Endothelial cell of umbilical vein (primary cell): ENCODE measurements at regions not wholly inside any gene's neighbourhood (a gene's known extent, or its start where the extent isn't known, plus 50 kb on each side); places are given as distances from the start of the nearest gene placed in this dataset.

Source experiments
- BruUV-seq: library from RNA; stranded (reverse); fragments of 400-500 nt; replicated peaks from 2 replicates; lab custom pipeline; 2021; lab: Mats Ljungman, UMichigan
- CTCF ChIA-PET: fragments of 300-600, 350-600 bp; sonication (Branson Sonifier 250); formaldehyde crosslinking; loops from one replicate; lab custom pipeline; 2021; ENCODE audit warnings: antibody characterized with exemption, inconsistent platforms; lab: Charles Lee
- POLR2A ChIA-PET: fragments of 300-600, 350-600 bp; sonication (Branson Sonifier 250); formaldehyde crosslinking; loops from one replicate; lab custom pipeline; 2021; ENCODE audit warnings: antibody characterized with exemption, inconsistent platforms; lab: Charles Lee
- DNase-seq: peaks from one replicate; pipeline ENCODE4 v3.0.0-alpha.2; 2011; ENCODE audit warnings: low read depth, low spot score
- FAIRE-seq: peaks from 2 replicates; lab custom pipeline; 2011; peaks lifted over from hg19 to GRCh38; lab: Jason Lieb, UNC
- H2AFZ ChIP-seq: 2 replicates; pipeline ENCODE4 v1.6.0; 2012; ENCODE audit warnings: low read depth, low read length, control low read depth, inconsistent platforms
- H3K27ac ChIP-seq: 2 replicates; pipeline ENCODE4 v1.5.1; 2011; ENCODE audit warnings: low read depth, mild to moderate bottlenecking, control low read depth, low read length, moderate library complexity; ENCODE audit not compliant: insufficient read depth
- H3K27me3 ChIP-seq, 2 experiments: 2 replicates each; pipeline versions ENCODE4 v1.6.0 to v1.6.1; 2011; ENCODE audit warnings: low read length in 2 of 2, mixed read lengths in 1 of 2; ENCODE audit not compliant: control insufficient read depth in 2 of 2, insufficient read depth in 2 of 2
- H3K36me3 ChIP-seq, 2 experiments: 2 replicates in 1 of 2; 3 replicates in 1 of 2; pipeline ENCODE4 v1.5.1; 2011; ENCODE audit warnings: low read length in 2 of 2, mild to moderate bottlenecking in 1 of 2, moderate library complexity in 1 of 2; ENCODE audit not compliant: control insufficient read depth in 2 of 2, insufficient read depth in 2 of 2; ENCODE audit errors: extremely low read depth in 1 of 2
- H3K4me1 ChIP-seq: 3 replicates; pipeline ENCODE4 v1.5.1; 2011; ENCODE audit warnings: mild to moderate bottlenecking, low read length; ENCODE audit not compliant: control insufficient read depth, insufficient read depth; ENCODE audit errors: extremely low read depth
- H3K4me2 ChIP-seq: 2 replicates; pipeline ENCODE4 v1.6.1; 2011; ENCODE audit warnings: low read length, control low read depth, mixed read lengths; ENCODE audit not compliant: insufficient read depth
- H3K4me3 ChIP-seq, 3 experiments: fragments of 200-600 bp in 1 of 3; sonication (generic), shearing (Covaris generic) in 1 of 3; replicated peaks in 1 of 3; 2 replicates each; pipeline ENCODE4 v1.5.1; 2011 to 2016; ENCODE audit warnings: control low read depth in 3 of 3, low read length in 3 of 3, mild to moderate bottlenecking in 2 of 3, inconsistent platforms in 1 of 3, low read depth in 1 of 3, moderate library complexity in 1 of 3; ENCODE audit not compliant: insufficient read depth in 1 of 3
- H3K79me2 ChIP-seq: 2 replicates; pipeline ENCODE4 v1.6.0; 2012; ENCODE audit warnings: low read length, inconsistent platforms; ENCODE audit not compliant: control insufficient read depth, insufficient read depth
- H3K9ac ChIP-seq: replicated peaks from 2 replicates; pipeline ENCODE3; 2011; ENCODE audit warnings: low read length, control low read depth; ENCODE audit not compliant: insufficient read depth; ENCODE audit errors: extremely low read depth
- H3K9me1 ChIP-seq: replicated peaks from 3 replicates; pipeline ENCODE4 v1.6.0; 2011; ENCODE audit warnings: mild to moderate bottlenecking, low read length; ENCODE audit not compliant: control insufficient read depth, insufficient read depth; ENCODE audit errors: extremely low read depth
- H3K9me3 ChIP-seq: replicated peaks from 2 replicates; pipeline ENCODE4 v1.5.1; 2012; ENCODE audit warnings: low read length, inconsistent platforms; ENCODE audit not compliant: control insufficient read depth, insufficient read depth
- H4K20me1 ChIP-seq: replicated peaks from 2 replicates; pipeline ENCODE3; 2011; ENCODE audit warnings: mild to moderate bottlenecking, low read length; ENCODE audit not compliant: control insufficient read depth, insufficient read depth; ENCODE audit errors: extremely low read depth
- CTCF ChIP-seq, 2 donors: IDR thresholded peaks; 1 replicate in 1 of 2; 2 replicates in 1 of 2; pipeline ENCODE4 v1.5.1; 2011; ENCODE audit warnings: low read length in 2 of 2, mild to moderate bottlenecking in 2 of 2, moderate library complexity in 2 of 2, control low read depth in 1 of 2, inconsistent platforms in 1 of 2, low read depth in 1 of 2; ENCODE audit not compliant: insufficient read depth in 1 of 2; ENCODE audit errors: extremely low read depth in 1 of 2
- EZH2 ChIP-seq: IDR thresholded peaks from 2 replicates; pipeline ENCODE4 v1.6.1; 2012; ENCODE audit warnings: borderline replicate concordance, low read depth, mild to moderate bottlenecking, moderate library complexity, low read length, inconsistent platforms; ENCODE audit not compliant: severe bottlenecking
- FOS ChIP-seq: IDR thresholded peaks from 2 replicates; pipeline ENCODE4 v1.6.1; 2011; ENCODE audit warnings: mild to moderate bottlenecking, low read length, moderate library complexity, borderline replicate concordance; ENCODE audit not compliant: insufficient read depth
- GATA2 ChIP-seq: IDR thresholded peaks from 2 replicates; pipeline ENCODE4 v1.7.0; 2011; ENCODE audit warnings: low read depth, mild to moderate bottlenecking, moderate library complexity, mixed read lengths, low read length; ENCODE audit not compliant: insufficient read length, insufficient read depth
- JUN ChIP-seq: IDR thresholded peaks from 2 replicates; pipeline ENCODE4 v1.6.1; 2011; ENCODE audit warnings: borderline replicate concordance, low read depth; ENCODE audit not compliant: insufficient read length, insufficient read depth
- MAX ChIP-seq: IDR thresholded peaks from 2 replicates; pipeline ENCODE4 v1.6.1; 2011; ENCODE audit not compliant: insufficient read depth, insufficient read length
- MYC ChIP-seq: IDR thresholded peaks from one replicate; pipeline ENCODE4 v1.6.1; 2011; ENCODE audit warnings: mild to moderate bottlenecking, low read depth, low read length
- POLR2A ChIP-seq: IDR thresholded peaks from 2 replicates; pipeline ENCODE4 v1.6.1; 2012; ENCODE audit warnings: low read depth, mild to moderate bottlenecking, control low read depth, low read length
- POLR2AphosphoS5 ChIP-seq: IDR thresholded peaks from 2 replicates; pipeline ENCODE4 v1.6.1; 2012; ENCODE audit warnings: low read depth, mild to moderate bottlenecking, control low read depth, low read length, moderate library complexity; ENCODE audit not compliant: insufficient read depth
- dilution Hi-C: fragments of 300-500 bp; cut with MboI; formaldehyde crosslinking; loops from one replicate; pipeline ENCODE4 v1.15.0; 2019; ENCODE audit warnings: low sequenced_read_pairs; ENCODE audit not compliant: extremely low pct_ligation_motif_present
- intact Hi-C: fragments of 100-400 bp; cut with micrococcal nuclease; formaldehyde crosslinking; loops from one replicate; pipeline ENCODE4 v1.10.0; 2022

GRCh38 chr20:18908109-18908508, 94.5 kb downstream of the SCP2D1 start:
- H3K27ac ChIP-seq: no peak overlapping the region
- no peaks in the 10 kb centered on the region for H3K9me1 ChIP-seq
- no peaks in the 10 kb centered on the region for H3K9me3 ChIP-seq
- intact Hi-C loops (no loop called here), dilution Hi-C loops (no loop called here)
- ChIA-PET CTCF (no interaction called here), POLR2A (no interaction called here)
- H4K20me1 ChIP-seq: no peaks in the 10 kb centered on the region
- no peak overlapping the region for H3K4me3 ChIP-seq
- H3K4me1 ChIP-seq: no peaks in the 10 kb centered on the region
- H3K27me3 ChIP-seq: no peaks in the 10 kb centered on the region
- H3K4me2 ChIP-seq: no peak overlapping the region
- H2AFZ ChIP-seq: no peak overlapping the region
- H3K36me3 ChIP-seq: no peaks in the 10 kb centered on the region
- no peaks in the 10 kb centered on the region for H3K79me2 ChIP-seq
- no peak overlapping the region for H3K9ac ChIP-seq
- TF ChIP-seq MYC: no peak
- TF ChIP-seq POLR2AphosphoS5: no peak
- TF ChIP-seq MAX: no peak
- no peak for TF ChIP-seq GATA2
- no peak for TF ChIP-seq FOS
- TF ChIP-seq POLR2A: no peak
- no peak for TF ChIP-seq EZH2
- TF ChIP-seq CTCF (IDR thresholded peaks at IDR 0.05; ENCODE audit: extremely low read depth in 1 of 2, insufficient read depth in 1 of 2, low read depth in 1 of 2, low read length in 2 of 2): no peak
- TF ChIP-seq JUN: no peak
- no TSS peak for BruUV-seq
- no peak for FAIRE-seq
- no peak for DNase-seq
